Endothelial cell (in vitro differentiated cells): ENCODE measurements at regions not wholly inside any gene's neighbourhood (a gene's known extent, or its start where the extent isn't known, plus 50 kb on each side); places are given as distances from the start of the nearest gene placed in this dataset.

ENCODE experiments used
- DNase-seq: peaks from one replicate; pipeline ENCODE4 v3.0.0; 2021; ENCODE audit warnings: low spot score
- H3K27ac Mint-ChIP-seq: one replicate; pipeline ENCODE4 v1.8.0; 2021; ENCODE audit warnings: mixed read lengths, inconsistent platforms; ENCODE audit not compliant: unreplicated experiment
- H3K27me3 Mint-ChIP-seq: one replicate; pipeline ENCODE4 v1.8.0; 2021; ENCODE audit warnings: mild to moderate bottlenecking, moderate library complexity, mixed read lengths, inconsistent platforms; ENCODE audit not compliant: unreplicated experiment
- H3K36me3 Mint-ChIP-seq: one replicate; pipeline ENCODE4 v1.8.0; 2021; ENCODE audit warnings: mild to moderate bottlenecking, low read depth, mixed read lengths, inconsistent platforms; ENCODE audit not compliant: unreplicated experiment
- H3K4me1 Mint-ChIP-seq: one replicate; pipeline ENCODE4 v1.8.0; 2021; ENCODE audit warnings: mild to moderate bottlenecking, mixed read lengths, inconsistent platforms; ENCODE audit not compliant: unreplicated experiment
- H3K4me3 Mint-ChIP-seq: one replicate; pipeline ENCODE4 v1.8.0; 2021; ENCODE audit warnings: mild to moderate bottlenecking, mixed read lengths, inconsistent platforms; ENCODE audit not compliant: unreplicated experiment
- H3K9me3 Mint-ChIP-seq: one replicate; pipeline ENCODE4 v1.8.0; 2021; ENCODE audit warnings: mixed read lengths, inconsistent platforms; ENCODE audit not compliant: unreplicated experiment
- TF ChIP-seq, protein P1 (sequence below): fragments of 200-600 bp; sonication (generic); IDR thresholded peaks from one replicate; pipeline ENCODE4 v1.5.0; 2021; ENCODE audit warnings: antibody characterized with exemption; ENCODE audit not compliant: unreplicated experiment

DNA sequence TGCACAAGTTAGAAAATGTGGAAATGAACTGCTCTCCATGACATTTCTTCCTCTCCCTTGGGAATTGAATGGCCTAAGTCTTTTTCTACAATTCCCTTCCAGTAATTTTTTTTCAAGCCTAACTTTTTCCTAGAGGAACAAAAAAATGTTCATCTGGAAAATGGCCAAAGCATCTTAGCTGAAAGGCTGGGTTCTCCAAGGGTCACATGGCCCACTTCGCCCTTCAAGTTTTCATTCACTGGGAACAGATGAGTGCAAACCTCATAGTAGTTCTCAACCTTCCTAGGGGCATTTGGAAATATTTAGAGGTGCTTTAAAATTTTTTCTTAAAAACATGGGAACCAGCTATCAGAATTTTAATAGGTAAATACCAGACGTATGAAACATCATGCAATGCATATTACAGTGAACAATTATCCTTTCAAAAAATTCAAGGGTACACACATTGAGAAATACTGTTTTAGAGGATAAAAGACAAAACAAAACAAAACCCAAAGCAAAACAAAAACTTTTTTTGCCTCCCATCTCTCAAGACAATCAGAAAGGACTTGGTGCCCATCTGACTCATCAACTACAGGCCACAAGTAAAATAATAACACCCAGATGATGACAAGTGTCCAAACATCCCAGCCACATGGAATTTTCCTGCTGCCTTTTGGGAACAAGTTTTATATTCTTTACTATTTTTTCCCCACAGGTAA lies 208.8 kb downstream of the SLITRK6 start:
- Mint-ChIP-seq H3K36me3 (no peaks in the 10 kb centered on the region), H3K4me3 (no peak overlapping the region), H3K4me1 (no peaks in the 10 kb centered on the region), H3K9me3 (no peaks in the 10 kb centered on the region), H3K27me3 (peaks cover 4% of the 10 kb centered on the region), H3K27ac (no peak overlapping the region)
- TF ChIP-seq, protein P1, sequence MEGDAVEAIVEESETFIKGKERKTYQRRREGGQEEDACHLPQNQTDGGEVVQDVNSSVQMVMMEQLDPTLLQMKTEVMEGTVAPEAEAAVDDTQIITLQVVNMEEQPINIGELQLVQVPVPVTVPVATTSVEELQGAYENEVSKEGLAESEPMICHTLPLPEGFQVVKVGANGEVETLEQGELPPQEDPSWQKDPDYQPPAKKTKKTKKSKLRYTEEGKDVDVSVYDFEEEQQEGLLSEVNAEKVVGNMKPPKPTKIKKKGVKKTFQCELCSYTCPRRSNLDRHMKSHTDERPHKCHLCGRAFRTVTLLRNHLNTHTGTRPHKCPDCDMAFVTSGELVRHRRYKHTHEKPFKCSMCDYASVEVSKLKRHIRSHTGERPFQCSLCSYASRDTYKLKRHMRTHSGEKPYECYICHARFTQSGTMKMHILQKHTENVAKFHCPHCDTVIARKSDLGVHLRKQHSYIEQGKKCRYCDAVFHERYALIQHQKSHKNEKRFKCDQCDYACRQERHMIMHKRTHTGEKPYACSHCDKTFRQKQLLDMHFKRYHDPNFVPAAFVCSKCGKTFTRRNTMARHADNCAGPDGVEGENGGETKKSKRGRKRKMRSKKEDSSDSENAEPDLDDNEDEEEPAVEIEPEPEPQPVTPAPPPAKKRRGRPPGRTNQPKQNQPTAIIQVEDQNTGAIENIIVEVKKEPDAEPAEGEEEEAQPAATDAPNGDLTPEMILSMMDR: no peak
- no peak for DNase-seq

DNA sequence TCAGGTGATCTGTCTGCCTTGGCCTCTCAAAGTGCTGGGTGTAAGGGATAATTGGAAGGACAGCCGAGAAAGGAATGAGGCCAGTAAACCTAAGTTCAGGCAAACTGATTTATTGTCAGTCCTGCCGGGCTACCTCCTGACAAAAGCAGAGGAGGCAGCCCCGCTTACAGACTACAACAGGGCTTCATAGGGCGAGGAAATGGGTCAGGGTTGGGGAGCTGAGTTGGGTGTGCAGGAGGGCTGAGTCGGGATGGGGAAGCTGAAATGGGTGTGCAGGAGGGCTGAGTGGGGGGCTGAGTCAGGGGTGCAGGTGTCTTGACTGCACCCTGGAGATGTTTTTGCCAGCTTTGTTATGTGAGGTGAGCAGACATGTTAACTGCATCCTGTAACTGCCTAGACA lies 210.2 kb downstream of the SLITRK6 start:
- Mint-ChIP-seq H3K4me3 (no peak overlapping the region), H3K36me3 (no peaks in the 10 kb centered on the region), H3K4me1 (no peaks in the 10 kb centered on the region), H3K9me3 (no peaks in the 10 kb centered on the region), H3K27ac (no peak overlapping the region), H3K27me3 (peaks cover 4% of the 10 kb centered on the region)
- DNase-seq: no peak
- TF ChIP-seq, protein P1: no peak

DNA sequence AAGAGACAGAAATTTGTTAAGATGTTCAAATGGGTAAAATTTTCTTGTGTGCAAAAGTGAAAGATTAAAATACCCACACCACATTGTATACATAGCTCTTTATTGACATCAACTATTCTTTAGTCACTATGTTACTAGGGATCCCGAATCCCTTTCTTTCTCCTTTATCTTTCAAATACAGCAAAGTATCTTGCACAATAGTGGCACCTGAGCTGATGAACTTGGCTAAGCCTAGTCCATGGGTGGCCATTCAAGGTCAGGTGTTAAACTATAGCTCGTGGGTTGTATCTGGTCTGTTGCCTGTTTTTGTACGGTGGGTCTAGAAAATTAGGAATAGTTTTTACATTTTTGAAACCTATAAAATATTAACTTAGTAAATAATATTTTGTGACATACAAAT lies 210.9 kb downstream of the SLITRK6 start:
- no peak overlapping the region for H3K27ac Mint-ChIP-seq
- no peaks in the 10 kb centered on the region for H3K36me3 Mint-ChIP-seq
- H3K9me3 Mint-ChIP-seq: no peaks in the 10 kb centered on the region
- no peaks in the 10 kb centered on the region for H3K4me1 Mint-ChIP-seq
- peaks cover 4% of the 10 kb centered on the region for H3K27me3 Mint-ChIP-seq
- TF ChIP-seq, protein P1: no peak
- no peak for DNase-seq
- H3K4me3 Mint-ChIP-seq: no peak overlapping the region

DNA sequence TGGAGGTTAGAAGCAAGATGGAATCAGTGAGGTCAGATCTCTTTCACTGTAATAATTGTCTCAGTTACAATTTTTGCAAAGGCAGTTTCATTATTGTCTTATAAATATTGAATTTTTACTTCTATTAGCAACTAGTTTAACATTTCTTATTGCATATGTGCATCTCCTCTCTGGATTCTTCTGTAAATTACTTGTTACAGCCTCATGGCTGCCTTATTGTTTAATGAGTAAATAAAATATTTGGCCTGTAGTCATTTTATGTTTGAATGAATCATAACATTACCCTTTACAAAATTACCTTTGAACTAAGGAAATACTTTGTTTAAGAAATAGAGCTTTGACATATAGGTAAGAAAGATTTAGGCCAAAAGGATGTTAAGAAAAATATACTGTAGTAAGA lies 212.4 kb downstream of the SLITRK6 start:
- Mint-ChIP-seq H3K36me3 (no peaks in the 10 kb centered on the region), H3K27ac (no peak overlapping the region), H3K27me3 (peaks cover 4% of the 10 kb centered on the region), H3K4me1 (no peaks in the 10 kb centered on the region), H3K4me3 (no peak overlapping the region), H3K9me3 (no peaks in the 10 kb centered on the region)
- TF ChIP-seq, protein P1: no peak
- no peak for DNase-seq

DNA sequence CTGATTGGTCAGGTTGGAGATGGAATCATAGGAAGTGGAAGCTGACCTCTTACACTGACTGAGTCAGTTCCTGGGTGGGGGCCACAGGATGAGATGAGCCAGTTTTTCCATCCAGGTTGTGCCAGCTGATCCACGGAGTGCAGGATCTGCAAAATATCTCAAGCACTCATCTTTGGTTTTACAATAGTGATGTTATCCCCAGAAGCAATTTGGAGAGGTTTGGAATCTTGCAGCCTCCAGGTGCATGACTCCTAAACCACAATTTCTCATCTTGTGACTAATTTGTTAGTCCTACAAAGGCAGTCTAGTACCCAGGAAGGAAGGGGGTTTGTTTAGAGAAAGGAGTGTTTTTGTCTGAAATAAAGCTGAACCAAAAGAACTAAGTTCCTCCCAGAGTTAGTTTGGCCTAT lies 212.8 kb downstream of the SLITRK6 start:
- H3K4me3 Mint-ChIP-seq: no peak overlapping the region
- H3K9me3 Mint-ChIP-seq: no peaks in the 10 kb centered on the region
- H3K27ac Mint-ChIP-seq: no peak overlapping the region
- H3K4me1 Mint-ChIP-seq: peaks cover 3% of the 10 kb centered on the region
- H3K27me3 Mint-ChIP-seq: peaks cover 4% of the 10 kb centered on the region
- TF ChIP-seq, protein P1: no peak
- H3K36me3 Mint-ChIP-seq: no peaks in the 10 kb centered on the region
- DNase-seq: no peak
